ENCODE measurements at regions not wholly inside any gene's neighbourhood (a gene's known extent, or its start where the extent isn't known, plus 50 kb on each side); places are given as distances from the start of the nearest gene placed in this dataset.

- Histone ChIP-seq H3K4me3 (no peak overlapping the region), H3K9me3 (no peaks in the 10 kb centered on the region), H3K36me3 (replicated peaks) (no peaks in the 10 kb centered on the region), H3K27me3 (ENCODE audit: low read depth) (no peaks in the 10 kb centered on the region), H3K4me1 (no peaks in the 10 kb centered on the region)
- DNase-seq (ENCODE audit: low spot score in 2 of 2): no peak
- in situ Hi-C loops (cut with MboI; ENCODE audit: low sequenced_read_pairs): no loop called here
Measured at GRCh38 chr2:11904029-11904428, 157.6 kb downstream of the LPIN1 start.

- in situ Hi-C loops (cut with MboI; ENCODE audit: low sequenced_read_pairs): no loop called here
- no peaks in the 10 kb centered on the region for H3K36me3 ChIP-seq (replicated peaks)
- no peaks in the 10 kb centered on the region for H3K27me3 ChIP-seq (ENCODE audit: low read depth)
- H3K4me1 ChIP-seq: no peaks in the 10 kb centered on the region
- H3K9me3 ChIP-seq: no peaks in the 10 kb centered on the region
- DNase-seq (ENCODE audit: low spot score in 2 of 2): no peak
- no peak overlapping the region for H3K4me3 ChIP-seq
Measured at GRCh38 chr2:11904941-11905340, 158.5 kb downstream of the LPIN1 start.

GRCh38 chr2:11907190-11907589 lies 160.8 kb downstream of the LPIN1 start:
- DNase-seq (ENCODE audit: low spot score in 2 of 2): no peak

GRCh38 chr2:11910971-11911370 lies 164.5 kb downstream of the LPIN1 start:
- H3K36me3 ChIP-seq (replicated peaks): no peaks in the 10 kb centered on the region
- in situ Hi-C loops (cut with MboI; ENCODE audit: low sequenced_read_pairs): no loop called here
- no peak overlapping the region for H3K4me3 ChIP-seq
- H3K9me3 ChIP-seq: no peaks in the 10 kb centered on the region
- no peaks in the 10 kb centered on the region for H3K4me1 ChIP-seq
- H3K27me3 ChIP-seq (ENCODE audit: low read depth): no peaks in the 10 kb centered on the region
- no peak for DNase-seq (ENCODE audit: low spot score in 2 of 2)

More at GRCh38 chr2:11907190-11907589, 160.8 kb downstream of the LPIN1 start:
- no peaks in the 10 kb centered on the region for H3K36me3 ChIP-seq (replicated peaks)
- no peak overlapping the region for H3K4me3 ChIP-seq
- in situ Hi-C loops (cut with MboI; ENCODE audit: low sequenced_read_pairs): no loop called here
- H3K9me3 ChIP-seq: no peaks in the 10 kb centered on the region
- no peaks in the 10 kb centered on the region for H3K4me1 ChIP-seq
- H3K27me3 ChIP-seq (ENCODE audit: low read depth): no peaks in the 10 kb centered on the region

- Histone ChIP-seq H3K9me3 (no peaks in the 10 kb centered on the region), H3K4me1 (no peaks in the 10 kb centered on the region), H3K36me3 (replicated peaks) (no peaks in the 10 kb centered on the region), H3K4me3 (no peak overlapping the region), H3K27me3 (ENCODE audit: low read depth) (no peaks in the 10 kb centered on the region)
- in situ Hi-C loops (cut with MboI; ENCODE audit: low sequenced_read_pairs): no loop called here
- no peak for DNase-seq (ENCODE audit: low spot score in 2 of 2)
Measured at GRCh38 chr2:11912980-11913379, 166.5 kb downstream of the LPIN1 start.

- in situ Hi-C loops (cut with MboI; ENCODE audit: low sequenced_read_pairs): no loop called here
- DNase-seq (ENCODE audit: low spot score in 2 of 2): no peak
Measured at GRCh38 chr2:11914455-11914854, 168.0 kb downstream of the LPIN1 start.

GRCh38 chr2:11915650-11916049 lies 169.2 kb downstream of the LPIN1 start:
- in situ Hi-C loops (cut with MboI; ENCODE audit: low sequenced_read_pairs): no loop called here
- Histone ChIP-seq H3K36me3 (replicated peaks) (no peaks in the 10 kb centered on the region), H3K4me3 (no peak overlapping the region), H3K9me3 (no peaks in the 10 kb centered on the region), H3K4me1 (no peaks in the 10 kb centered on the region), H3K27me3 (ENCODE audit: low read depth) (no peaks in the 10 kb centered on the region)
- no peak for DNase-seq (ENCODE audit: low spot score in 2 of 2)

More at GRCh38 chr2:11914455-11914854, 168.0 kb downstream of the LPIN1 start:
- Histone ChIP-seq H3K4me3 (no peak overlapping the region), H3K27me3 (ENCODE audit: low read depth) (no peaks in the 10 kb centered on the region), H3K9me3 (no peaks in the 10 kb centered on the region), H3K36me3 (replicated peaks) (no peaks in the 10 kb centered on the region), H3K4me1 (no peaks in the 10 kb centered on the region)

GRCh38 chr2:11919953-11920352 lies 173.5 kb downstream of the LPIN1 start:
- Histone ChIP-seq H3K9me3 (no peaks in the 10 kb centered on the region), H3K36me3 (replicated peaks) (no peaks in the 10 kb centered on the region), H3K4me3 (no peak overlapping the region), H3K27me3 (ENCODE audit: low read depth) (no peaks in the 10 kb centered on the region), H3K4me1 (no peaks in the 10 kb centered on the region)
- in situ Hi-C loops (cut with MboI; ENCODE audit: low sequenced_read_pairs): no loop called here
- DNase-seq (ENCODE audit: low spot score in 2 of 2): no peak

GRCh38 chr2:11920993-11921583 lies 174.7 kb downstream of the LPIN1 start:
- no peak for DNase-seq (ENCODE audit: low spot score in 2 of 2)
- no peak overlapping the region for H3K4me3 ChIP-seq
- no peaks in the 10 kb centered on the region for H3K27me3 ChIP-seq (ENCODE audit: low read depth)
- in situ Hi-C loops (cut with MboI; ENCODE audit: low sequenced_read_pairs): no loop called here
- H3K4me1 ChIP-seq: no peaks in the 10 kb centered on the region
- H3K36me3 ChIP-seq (replicated peaks): no peaks in the 10 kb centered on the region
- no peaks in the 10 kb centered on the region for H3K9me3 ChIP-seq

- Histone ChIP-seq H3K4me3 (no peak overlapping the region), H3K27me3 (ENCODE audit: low read depth) (no peaks in the 10 kb centered on the region), H3K4me1 (no peaks in the 10 kb centered on the region), H3K36me3 (replicated peaks) (no peaks in the 10 kb centered on the region), H3K9me3 (no peaks in the 10 kb centered on the region)
- in situ Hi-C loops (cut with MboI; ENCODE audit: low sequenced_read_pairs): no loop called here
- DNase-seq (ENCODE audit: low spot score in 2 of 2): no peak
Measured at GRCh38 chr2:11922294-11922693, 175.9 kb downstream of the LPIN1 start.

GRCh38 chr2:11923935-11924334 lies 177.5 kb downstream of the LPIN1 start:
- Histone ChIP-seq H3K4me3 (no peak overlapping the region), H3K9me3 (no peaks in the 10 kb centered on the region), H3K4me1 (no peaks in the 10 kb centered on the region), H3K27me3 (ENCODE audit: low read depth) (no peaks in the 10 kb centered on the region), H3K36me3 (replicated peaks) (no peaks in the 10 kb centered on the region)
- no peak for DNase-seq (ENCODE audit: low spot score in 2 of 2)
- in situ Hi-C loops (cut with MboI; ENCODE audit: low sequenced_read_pairs): no loop called here

GRCh38 chr2:11925295-11926066 lies 179.0 kb downstream of the LPIN1 start:
- Histone ChIP-seq H3K4me3 (no peak overlapping the region), H3K9me3 (no peaks in the 10 kb centered on the region), H3K4me1 (no peaks in the 10 kb centered on the region), H3K36me3 (replicated peaks) (no peaks in the 10 kb centered on the region), H3K27me3 (ENCODE audit: low read depth) (no peaks in the 10 kb centered on the region)
- DNase-seq (ENCODE audit: low spot score in 2 of 2): no peak
- in situ Hi-C loops (cut with MboI; ENCODE audit: low sequenced_read_pairs): no loop called here

- H3K4me1 ChIP-seq: no peaks in the 10 kb centered on the region
- in situ Hi-C loops (cut with MboI; ENCODE audit: low sequenced_read_pairs): no loop called here
- DNase-seq (ENCODE audit: low spot score in 2 of 2): no peak
- H3K4me3 ChIP-seq: no peak overlapping the region
- H3K36me3 ChIP-seq (replicated peaks): no peaks in the 10 kb centered on the region
- H3K27me3 ChIP-seq (ENCODE audit: low read depth): no peaks in the 10 kb centered on the region
- no peaks in the 10 kb centered on the region for H3K9me3 ChIP-seq
Measured at GRCh38 chr2:11930211-11930761, 183.9 kb downstream of the LPIN1 start.

GRCh38 chr2:11932048-11932512 lies 185.6 kb downstream of the LPIN1 start:
- in situ Hi-C loops (cut with MboI; ENCODE audit: low sequenced_read_pairs): no loop called here

More at GRCh38 chr2:11932048-11932512, 185.6 kb downstream of the LPIN1 start:
- H3K27me3 ChIP-seq (ENCODE audit: low read depth): peaks cover under 1% of the 10 kb centered on the region; the same call in 1 of the 2 replicates
- no peaks in the 10 kb centered on the region for H3K4me1 ChIP-seq
- H3K4me3 ChIP-seq: no peak overlapping the region
- no peak for DNase-seq (ENCODE audit: low spot score in 2 of 2)
- no peaks in the 10 kb centered on the region for H3K36me3 ChIP-seq (replicated peaks)
- no peaks in the 10 kb centered on the region for H3K9me3 ChIP-seq

Data from HAP-1 (cell line).